Epidermal melanocyte (primary cell): ENCODE measurements at regions not wholly inside any gene's neighbourhood (a gene's known extent, or its start where the extent isn't known, plus 50 kb on each side); places are given as distances from the start of the nearest gene placed in this dataset.

ENCODE experiments used
- DNase-seq: peaks from one replicate; pipeline ENCODE4 v3.0.0; 2011; ENCODE audit warnings: low spot score; ENCODE audit not compliant: insufficient read length

GRCh38 chr3:150098621-150099020, 127.9 kb upstream of the PFN2 start:
- DNase-seq, result no peak

- no peak for DNase-seq
Measured at GRCh38 chr3:150097588-150097890, 126.8 kb upstream of the PFN2 start.

- no peak for DNase-seq
Measured at GRCh38 chr3:150096700-150097587, 126.2 kb upstream of the PFN2 start.

- no peak for DNase-seq
Measured at GRCh38 chr3:150094150-150094933, 123.6 kb upstream of the PFN2 start.

- no peak for DNase-seq
Measured at GRCh38 chr3:150091626-150092025, 120.9 kb upstream of the PFN2 start.

- DNase-seq, result no peak
Measured at GRCh38 chr3:150090877-150091276, 120.2 kb upstream of the PFN2 start.

- DNase-seq, result no peak
Measured at GRCh38 chr3:150090006-150090405, 119.3 kb upstream of the PFN2 start.

GRCh38 chr3:150084128-150084527, 113.4 kb upstream of the PFN2 start:
- DNase-seq, result no peak

- DNase-seq, result no peak
Measured at GRCh38 chr3:150083655-150084042, 113.0 kb upstream of the PFN2 start.

GRCh38 chr3:150082898-150083654, 112.4 kb upstream of the PFN2 start:
- no peak for DNase-seq

GRCh38 chr3:150081084-150081483, 110.4 kb upstream of the PFN2 start:
- no peak for DNase-seq

- DNase-seq, result no peak
Measured at GRCh38 chr3:150080058-150080730, 109.5 kb upstream of the PFN2 start.

- DNase-seq, result no peak
Measured at GRCh38 chr3:150079029-150079739, 108.5 kb upstream of the PFN2 start.

- DNase-seq, result no peak
Measured at GRCh38 chr3:150077581-150078247, 107.0 kb upstream of the PFN2 start.

- DNase-seq, result no peak
Measured at GRCh38 chr3:150077107-150077506, 106.4 kb upstream of the PFN2 start.

GRCh38 chr3:150076443-150076842, 105.7 kb upstream of the PFN2 start:
- DNase-seq, result no peak

GRCh38 chr3:150075417-150075865, 104.7 kb upstream of the PFN2 start:
- no peak for DNase-seq

GRCh38 chr3:150074697-150075416, 104.2 kb upstream of the PFN2 start:
- no peak for DNase-seq

- DNase-seq, result no peak
Measured at GRCh38 chr3:150074277-150074676, 103.6 kb upstream of the PFN2 start.

GRCh38 chr3:150073513-150073912, 102.8 kb upstream of the PFN2 start:
- DNase-seq, result no peak
